WTC11 (cell line): ENCODE measurements at regions not wholly inside any gene's neighbourhood (a gene's known extent, or its start where the extent isn't known, plus 50 kb on each side); places are given as distances from the start of the nearest gene placed in this dataset.

Experiments used
- ATAC-seq: fragments of 200-7000 bp; cut with Tn5 transposase; 2 replicates; pipeline ENCODE4 v1.10.0; 2021; ENCODE audit warnings: mild to moderate bottlenecking, moderate library complexity
- CTCF ChIA-PET: fragments of 300-600 bp; sonication (Branson Sonifier 250); formaldehyde crosslinking; loops from one replicate; lab custom pipeline; 2021; ENCODE audit warnings: antibody characterized with exemption; lab: Charles Lee
- POLR2A ChIA-PET: fragments of 350-600 bp; sonication (Branson Sonifier 250); formaldehyde crosslinking; loops from one replicate; lab custom pipeline; 2021; ENCODE audit warnings: antibody characterized with exemption; lab: Charles Lee
- DNase-seq: peaks from one replicate; pipeline ENCODE4 v3.0.0; 2021; ENCODE audit warnings: low spot score
- H3K27ac Mint-ChIP-seq: 2 replicates; pipeline ENCODE4 v1.8.0; 2021; ENCODE audit warnings: mixed read lengths
- H3K27me3 Mint-ChIP-seq: 2 replicates; pipeline ENCODE4 v1.8.0; 2021; ENCODE audit warnings: low read depth, mild to moderate bottlenecking, moderate library complexity, mixed read lengths
- H3K36me3 Mint-ChIP-seq: 2 replicates; pipeline ENCODE4 v1.8.0; 2021; ENCODE audit warnings: mixed read lengths
- H3K4me1 Mint-ChIP-seq: 2 replicates; pipeline ENCODE4 v1.8.0; 2022; ENCODE audit warnings: mixed read lengths
- H3K4me3 Mint-ChIP-seq: 2 replicates; pipeline ENCODE4 v1.8.0; 2021; ENCODE audit warnings: mild to moderate bottlenecking, moderate library complexity, mixed read lengths
- H3K9me3 Mint-ChIP-seq: 2 replicates; pipeline ENCODE4 v1.8.0; 2021; ENCODE audit warnings: mixed read lengths
- EMX1 ChIP-seq: fragments of 250-450 bp; sonication (Bioruptor Pico); IDR thresholded peaks from 2 replicates; pipeline ENCODE4 v1.8.0; 2021; ENCODE audit warnings: mild to moderate bottlenecking
- FOXP1 ChIP-seq: sonication (generic); formaldehyde crosslinking; IDR thresholded peaks from 2 replicates; pipeline ENCODE4 v1.8.0; 2022; ENCODE audit warnings: missing genetic modification reagents, mild to moderate bottlenecking, moderate library complexity, borderline replicate concordance
- JAZF1 ChIP-seq: fragments of 250-450 bp; sonication (Bioruptor Pico); IDR thresholded peaks from 2 replicates; pipeline ENCODE4 v1.9.0; 2021; ENCODE audit warnings: moderate library complexity, mild to moderate bottlenecking, inconsistent platforms
- NFATC4 ChIP-seq: fragments of 250-450 bp; sonication (Bioruptor Pico); IDR thresholded peaks from 2 replicates; pipeline ENCODE4 v1.9.0; 2021; ENCODE audit warnings: mild to moderate bottlenecking
- NR3C1 ChIP-seq: sonication (generic); formaldehyde crosslinking; conservative IDR thresholded peaks from 2 replicates; pipeline ENCODE4 v1.8.1; 2023; ENCODE audit warnings: low read depth, mild to moderate bottlenecking, missing genetic modification reagents
- RORB ChIP-seq: fragments of 250-450 bp; sonication (Bioruptor Pico); IDR thresholded peaks from 2 replicates; pipeline ENCODE4 v1.9.0; 2021; ENCODE audit warnings: mild to moderate bottlenecking
- SMAD3 ChIP-seq: sonication (generic); formaldehyde crosslinking; IDR thresholded peaks from 2 replicates; pipeline ENCODE4 v1.8.0; 2022; ENCODE audit warnings: missing genetic modification reagents, mild to moderate bottlenecking, borderline replicate concordance
- SMAD4 ChIP-seq: sonication (generic); formaldehyde crosslinking; IDR thresholded peaks from 2 replicates; pipeline ENCODE4 v1.8.0; 2022; ENCODE audit warnings: mild to moderate bottlenecking, missing genetic modification reagents
- ZBTB21 ChIP-seq: sonication (generic); formaldehyde crosslinking; IDR thresholded peaks from 2 replicates; pipeline ENCODE4 v1.8.1; 2023; ENCODE audit warnings: mild to moderate bottlenecking, missing genetic modification reagents, borderline replicate concordance
- ZNF232 ChIP-seq: sonication (generic); formaldehyde crosslinking; IDR thresholded peaks from 2 replicates; pipeline ENCODE4 v1.8.0; 2022; ENCODE audit warnings: mild to moderate bottlenecking, missing genetic modification reagents
- TF ChIP-seq, protein P1 (sequence below): fragments of 250-450 bp; sonication (Bioruptor Pico); IDR thresholded peaks from 2 replicates; pipeline ENCODE4 v1.9.0; 2021; ENCODE audit warnings: mild to moderate bottlenecking, borderline replicate concordance
- TF ChIP-seq, protein P2 (sequence below): sonication (generic); formaldehyde crosslinking; IDR thresholded peaks from 2 replicates; pipeline ENCODE4 v1.8.1; 2023; ENCODE audit warnings: mild to moderate bottlenecking, missing genetic modification reagents, moderate library complexity
- TF ChIP-seq, protein P3 (sequence below): sonication (generic); formaldehyde crosslinking; IDR thresholded peaks from 2 replicates; pipeline ENCODE4 v1.8.1; 2022; ENCODE audit warnings: missing genetic modification reagents, borderline replicate concordance
- TF ChIP-seq, protein P4 (sequence below): sonication (generic); formaldehyde crosslinking; conservative IDR thresholded peaks from 2 replicates; pipeline ENCODE4 v1.8.1; 2023; ENCODE audit warnings: mild to moderate bottlenecking, low read depth, missing genetic modification reagents, moderate library complexity
- TF ChIP-seq, protein P5 (sequence below): sonication (generic); formaldehyde crosslinking; IDR thresholded peaks from 2 replicates; pipeline ENCODE4 v1.8.1; 2022; ENCODE audit warnings: mild to moderate bottlenecking, missing genetic modification reagents, moderate library complexity, borderline replicate concordance
- TF ChIP-seq, protein P6 (sequence below): sonication (generic); formaldehyde crosslinking; IDR thresholded peaks from 2 replicates; pipeline ENCODE4 v1.8.0; 2023; ENCODE audit warnings: mild to moderate bottlenecking, missing genetic modification reagents

DNA sequence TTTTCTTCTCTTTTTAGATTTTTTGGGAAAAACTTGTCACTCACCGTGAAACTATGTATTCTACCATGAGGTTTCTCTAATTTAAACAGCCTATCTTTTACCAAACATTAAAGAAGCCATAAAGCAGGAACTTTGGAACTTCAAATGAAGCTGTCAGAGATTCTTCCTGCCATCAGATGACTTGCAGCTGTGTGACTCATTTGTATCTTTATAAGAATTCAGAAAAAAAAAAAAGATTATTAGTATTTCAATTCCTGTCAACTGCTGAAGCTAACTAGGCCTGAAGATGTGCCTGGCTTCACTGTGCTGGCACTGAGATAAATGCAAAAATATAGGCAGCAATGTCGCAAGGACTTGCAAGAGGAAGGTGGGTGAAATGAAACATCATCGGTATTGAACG lies 1399.1 kb upstream of the PIK3C3 start (continued):
- TF ChIP-seq, protein P1, sequence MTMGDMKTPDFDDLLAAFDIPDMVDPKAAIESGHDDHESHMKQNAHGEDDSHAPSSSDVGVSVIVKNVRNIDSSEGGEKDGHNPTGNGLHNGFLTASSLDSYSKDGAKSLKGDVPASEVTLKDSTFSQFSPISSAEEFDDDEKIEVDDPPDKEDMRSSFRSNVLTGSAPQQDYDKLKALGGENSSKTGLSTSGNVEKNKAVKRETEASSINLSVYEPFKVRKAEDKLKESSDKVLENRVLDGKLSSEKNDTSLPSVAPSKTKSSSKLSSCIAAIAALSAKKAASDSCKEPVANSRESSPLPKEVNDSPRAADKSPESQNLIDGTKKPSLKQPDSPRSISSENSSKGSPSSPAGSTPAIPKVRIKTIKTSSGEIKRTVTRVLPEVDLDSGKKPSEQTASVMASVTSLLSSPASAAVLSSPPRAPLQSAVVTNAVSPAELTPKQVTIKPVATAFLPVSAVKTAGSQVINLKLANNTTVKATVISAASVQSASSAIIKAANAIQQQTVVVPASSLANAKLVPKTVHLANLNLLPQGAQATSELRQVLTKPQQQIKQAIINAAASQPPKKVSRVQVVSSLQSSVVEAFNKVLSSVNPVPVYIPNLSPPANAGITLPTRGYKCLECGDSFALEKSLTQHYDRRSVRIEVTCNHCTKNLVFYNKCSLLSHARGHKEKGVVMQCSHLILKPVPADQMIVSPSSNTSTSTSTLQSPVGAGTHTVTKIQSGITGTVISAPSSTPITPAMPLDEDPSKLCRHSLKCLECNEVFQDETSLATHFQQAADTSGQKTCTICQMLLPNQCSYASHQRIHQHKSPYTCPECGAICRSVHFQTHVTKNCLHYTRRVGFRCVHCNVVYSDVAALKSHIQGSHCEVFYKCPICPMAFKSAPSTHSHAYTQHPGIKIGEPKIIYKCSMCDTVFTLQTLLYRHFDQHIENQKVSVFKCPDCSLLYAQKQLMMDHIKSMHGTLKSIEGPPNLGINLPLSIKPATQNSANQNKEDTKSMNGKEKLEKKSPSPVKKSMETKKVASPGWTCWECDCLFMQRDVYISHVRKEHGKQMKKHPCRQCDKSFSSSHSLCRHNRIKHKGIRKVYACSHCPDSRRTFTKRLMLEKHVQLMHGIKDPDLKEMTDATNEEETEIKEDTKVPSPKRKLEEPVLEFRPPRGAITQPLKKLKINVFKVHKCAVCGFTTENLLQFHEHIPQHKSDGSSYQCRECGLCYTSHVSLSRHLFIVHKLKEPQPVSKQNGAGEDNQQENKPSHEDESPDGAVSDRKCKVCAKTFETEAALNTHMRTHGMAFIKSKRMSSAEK = no peak
- TF ChIP-seq SMAD4 (no peak), EMX1 (no peak), JAZF1 (CRISPR knock-in tag) (no peak), ZBTB21 (CRISPR knock-in tag) (no peak), SMAD3 (CRISPR knock-in tag) (no peak), NFATC4 (no peak), NR3C1 (CRISPR knock-in tag) (no peak)
- TF ChIP-seq, protein P2, sequence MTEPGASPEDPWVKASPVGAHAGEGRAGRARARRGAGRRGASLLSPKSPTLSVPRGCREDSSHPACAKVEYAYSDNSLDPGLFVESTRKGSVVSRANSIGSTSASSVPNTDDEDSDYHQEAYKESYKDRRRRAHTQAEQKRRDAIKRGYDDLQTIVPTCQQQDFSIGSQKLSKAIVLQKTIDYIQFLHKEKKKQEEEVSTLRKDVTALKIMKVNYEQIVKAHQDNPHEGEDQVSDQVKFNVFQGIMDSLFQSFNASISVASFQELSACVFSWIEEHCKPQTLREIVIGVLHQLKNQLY = no peak
- TF ChIP-seq, protein P3, sequence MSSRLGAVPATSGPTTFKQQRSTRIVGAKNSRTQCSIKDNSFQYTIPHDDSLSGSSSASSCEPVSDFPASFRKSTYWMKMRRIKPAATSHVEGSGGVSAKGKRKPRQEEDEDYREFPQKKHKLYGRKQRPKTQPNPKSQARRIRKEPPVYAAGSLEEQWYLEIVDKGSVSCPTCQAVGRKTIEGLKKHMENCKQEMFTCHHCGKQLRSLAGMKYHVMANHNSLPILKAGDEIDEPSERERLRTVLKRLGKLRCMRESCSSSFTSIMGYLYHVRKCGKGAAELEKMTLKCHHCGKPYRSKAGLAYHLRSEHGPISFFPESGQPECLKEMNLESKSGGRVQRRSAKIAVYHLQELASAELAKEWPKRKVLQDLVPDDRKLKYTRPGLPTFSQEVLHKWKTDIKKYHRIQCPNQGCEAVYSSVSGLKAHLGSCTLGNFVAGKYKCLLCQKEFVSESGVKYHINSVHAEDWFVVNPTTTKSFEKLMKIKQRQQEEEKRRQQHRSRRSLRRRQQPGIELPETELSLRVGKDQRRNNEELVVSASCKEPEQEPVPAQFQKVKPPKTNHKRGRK = no peak
- TF ChIP-seq, protein P4, sequence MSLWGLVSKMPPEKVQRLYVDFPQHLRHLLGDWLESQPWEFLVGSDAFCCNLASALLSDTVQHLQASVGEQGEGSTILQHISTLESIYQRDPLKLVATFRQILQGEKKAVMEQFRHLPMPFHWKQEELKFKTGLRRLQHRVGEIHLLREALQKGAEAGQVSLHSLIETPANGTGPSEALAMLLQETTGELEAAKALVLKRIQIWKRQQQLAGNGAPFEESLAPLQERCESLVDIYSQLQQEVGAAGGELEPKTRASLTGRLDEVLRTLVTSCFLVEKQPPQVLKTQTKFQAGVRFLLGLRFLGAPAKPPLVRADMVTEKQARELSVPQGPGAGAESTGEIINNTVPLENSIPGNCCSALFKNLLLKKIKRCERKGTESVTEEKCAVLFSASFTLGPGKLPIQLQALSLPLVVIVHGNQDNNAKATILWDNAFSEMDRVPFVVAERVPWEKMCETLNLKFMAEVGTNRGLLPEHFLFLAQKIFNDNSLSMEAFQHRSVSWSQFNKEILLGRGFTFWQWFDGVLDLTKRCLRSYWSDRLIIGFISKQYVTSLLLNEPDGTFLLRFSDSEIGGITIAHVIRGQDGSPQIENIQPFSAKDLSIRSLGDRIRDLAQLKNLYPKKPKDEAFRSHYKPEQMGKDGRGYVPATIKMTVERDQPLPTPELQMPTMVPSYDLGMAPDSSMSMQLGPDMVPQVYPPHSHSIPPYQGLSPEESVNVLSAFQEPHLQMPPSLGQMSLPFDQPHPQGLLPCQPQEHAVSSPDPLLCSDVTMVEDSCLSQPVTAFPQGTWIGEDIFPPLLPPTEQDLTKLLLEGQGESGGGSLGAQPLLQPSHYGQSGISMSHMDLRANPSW (CRISPR knock-in tag) = no peak
- TF ChIP-seq, protein P5, sequence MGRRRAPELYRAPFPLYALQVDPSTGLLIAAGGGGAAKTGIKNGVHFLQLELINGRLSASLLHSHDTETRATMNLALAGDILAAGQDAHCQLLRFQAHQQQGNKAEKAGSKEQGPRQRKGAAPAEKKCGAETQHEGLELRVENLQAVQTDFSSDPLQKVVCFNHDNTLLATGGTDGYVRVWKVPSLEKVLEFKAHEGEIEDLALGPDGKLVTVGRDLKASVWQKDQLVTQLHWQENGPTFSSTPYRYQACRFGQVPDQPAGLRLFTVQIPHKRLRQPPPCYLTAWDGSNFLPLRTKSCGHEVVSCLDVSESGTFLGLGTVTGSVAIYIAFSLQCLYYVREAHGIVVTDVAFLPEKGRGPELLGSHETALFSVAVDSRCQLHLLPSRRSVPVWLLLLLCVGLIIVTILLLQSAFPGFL (CRISPR knock-in tag) = no peak

DNA sequence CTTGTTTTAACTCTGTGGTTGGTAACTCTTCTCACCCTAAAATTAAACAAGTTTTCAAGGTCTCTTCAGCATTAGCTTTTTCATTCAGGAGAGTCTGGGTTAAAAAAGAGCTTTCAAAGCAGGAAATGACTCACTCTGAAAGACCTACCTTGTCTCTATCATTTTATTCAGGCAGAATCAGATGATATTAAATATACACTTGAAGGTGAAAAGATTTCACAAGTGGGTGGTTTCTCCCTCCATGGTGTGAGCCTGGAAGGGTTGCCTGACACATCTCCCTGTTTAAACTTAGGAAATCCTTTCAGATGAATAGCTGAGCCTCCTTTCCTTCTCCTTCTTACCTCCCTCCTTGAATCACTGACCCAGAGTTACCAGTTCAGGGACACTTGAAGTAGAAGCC lies 1402.0 kb upstream of the PIK3C3 start:
- POLR2A ChIA-PET = no interaction called here
- Mint-ChIP-seq H3K27me3 (no peaks in the 10 kb centered on the region), H3K36me3 (no peaks in the 10 kb centered on the region), H3K4me1 (peaks cover 11% of the 10 kb centered on the region), H3K4me3 (no peak overlapping the region), H3K27ac (no peak overlapping the region), H3K9me3 (no peaks in the 10 kb centered on the region)
- ATAC-seq = no peak
- DNase-seq = no peak
- CTCF ChIA-PET = no interaction called here
- TF ChIP-seq ZNF232 (CRISPR knock-in tag) (no peak), FOXP1 (CRISPR knock-in tag) (no peak), RORB (CRISPR knock-in tag) (no peak)
- TF ChIP-seq, protein P6, sequence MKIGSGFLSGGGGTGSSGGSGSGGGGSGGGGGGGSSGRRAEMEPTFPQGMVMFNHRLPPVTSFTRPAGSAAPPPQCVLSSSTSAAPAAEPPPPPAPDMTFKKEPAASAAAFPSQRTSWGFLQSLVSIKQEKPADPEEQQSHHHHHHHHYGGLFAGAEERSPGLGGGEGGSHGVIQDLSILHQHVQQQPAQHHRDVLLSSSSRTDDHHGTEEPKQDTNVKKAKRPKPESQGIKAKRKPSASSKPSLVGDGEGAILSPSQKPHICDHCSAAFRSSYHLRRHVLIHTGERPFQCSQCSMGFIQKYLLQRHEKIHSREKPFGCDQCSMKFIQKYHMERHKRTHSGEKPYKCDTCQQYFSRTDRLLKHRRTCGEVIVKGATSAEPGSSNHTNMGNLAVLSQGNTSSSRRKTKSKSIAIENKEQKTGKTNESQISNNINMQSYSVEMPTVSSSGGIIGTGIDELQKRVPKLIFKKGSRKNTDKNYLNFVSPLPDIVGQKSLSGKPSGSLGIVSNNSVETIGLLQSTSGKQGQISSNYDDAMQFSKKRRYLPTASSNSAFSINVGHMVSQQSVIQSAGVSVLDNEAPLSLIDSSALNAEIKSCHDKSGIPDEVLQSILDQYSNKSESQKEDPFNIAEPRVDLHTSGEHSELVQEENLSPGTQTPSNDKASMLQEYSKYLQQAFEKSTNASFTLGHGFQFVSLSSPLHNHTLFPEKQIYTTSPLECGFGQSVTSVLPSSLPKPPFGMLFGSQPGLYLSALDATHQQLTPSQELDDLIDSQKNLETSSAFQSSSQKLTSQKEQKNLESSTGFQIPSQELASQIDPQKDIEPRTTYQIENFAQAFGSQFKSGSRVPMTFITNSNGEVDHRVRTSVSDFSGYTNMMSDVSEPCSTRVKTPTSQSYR (CRISPR knock-in tag) = no peak
- TF ChIP-seq, protein P1 = no peak
- TF ChIP-seq, protein P2 = no peak
- TF ChIP-seq, protein P5 (CRISPR knock-in tag) = no peak
